GM23338 (cell line): ENCODE measurements at regions not wholly inside any gene's neighbourhood (a gene's known extent, or its start where the extent isn't known, plus 50 kb on each side); places are given as distances from the start of the nearest gene placed in this dataset.

Experiments used
- CREB1 ChIP-seq: fragments of 250-450 bp; sonication (Bioruptor Pico); IDR thresholded peaks from 2 replicates; pipeline ENCODE4 v1.5.0; 2020; ENCODE audit warnings: low read depth, mild to moderate bottlenecking, moderate library complexity
- EZH2 ChIP-seq: fragments of 200-600 bp; sonication (generic); IDR thresholded peaks from one replicate; pipeline ENCODE4 v1.8.0; 2017; ENCODE audit warnings: antibody characterized with exemption, mild to moderate bottlenecking, low read depth; ENCODE audit not compliant: unreplicated experiment
- EZH2phosphoT487 ChIP-seq: fragments of 200-600 bp; sonication (generic); IDR thresholded peaks from one replicate; pipeline ENCODE4 v1.8.1; 2018; ENCODE audit warnings: antibody characterized with exemption; ENCODE audit not compliant: unreplicated experiment
- JUNB ChIP-seq: IDR thresholded peaks from one replicate; pipeline ENCODE4 v1.6.1; 2016; ENCODE audit warnings: antibody characterized with exemption; ENCODE audit not compliant: unreplicated experiment
- POLR2AphosphoS5 ChIP-seq: IDR thresholded peaks from 2 replicates; pipeline ENCODE4 v1.6.1; 2016; ENCODE audit warnings: antibody characterized with exemption, low read depth
- TF ChIP-seq, protein P1 (sequence below), 2 experiments: fragments of 200-600 bp in 1 of 2; sonication (generic) in 1 of 2; conservative IDR thresholded peaks; 2 replicates each; pipeline versions ENCODE4 v1.5.1 to v1.6.1; 2016 to 2017; ENCODE audit warnings: antibody characterized with exemption in 2 of 2, low read depth in 2 of 2, mild to moderate bottlenecking in 2 of 2, moderate library complexity in 1 of 2
- TF ChIP-seq, protein P2 (sequence below): IDR thresholded peaks from one replicate; pipeline ENCODE4 v1.6.1; 2018; ENCODE audit warnings: antibody characterized with exemption; ENCODE audit not compliant: unreplicated experiment

DNA sequence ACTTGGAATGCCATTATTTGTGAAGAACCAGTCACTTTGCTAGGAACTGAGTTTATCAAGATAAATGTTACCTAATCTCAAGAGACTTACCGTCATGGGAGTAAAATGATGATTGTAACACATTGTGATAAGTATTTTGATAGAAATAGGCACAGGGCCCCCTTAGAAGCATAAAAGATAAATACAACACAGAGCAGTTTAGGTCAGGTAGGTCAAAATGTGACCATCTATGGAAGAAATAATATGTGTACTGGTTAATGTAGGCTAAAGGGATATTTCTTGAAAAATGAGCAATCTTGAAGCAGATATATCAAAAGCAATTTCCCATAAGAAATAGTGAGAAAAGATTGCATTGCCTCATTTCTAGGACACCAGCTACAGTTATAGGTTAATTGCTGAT, 1386.8 kb upstream of the ADGRL2 start:
- TF ChIP-seq, protein P1, sequence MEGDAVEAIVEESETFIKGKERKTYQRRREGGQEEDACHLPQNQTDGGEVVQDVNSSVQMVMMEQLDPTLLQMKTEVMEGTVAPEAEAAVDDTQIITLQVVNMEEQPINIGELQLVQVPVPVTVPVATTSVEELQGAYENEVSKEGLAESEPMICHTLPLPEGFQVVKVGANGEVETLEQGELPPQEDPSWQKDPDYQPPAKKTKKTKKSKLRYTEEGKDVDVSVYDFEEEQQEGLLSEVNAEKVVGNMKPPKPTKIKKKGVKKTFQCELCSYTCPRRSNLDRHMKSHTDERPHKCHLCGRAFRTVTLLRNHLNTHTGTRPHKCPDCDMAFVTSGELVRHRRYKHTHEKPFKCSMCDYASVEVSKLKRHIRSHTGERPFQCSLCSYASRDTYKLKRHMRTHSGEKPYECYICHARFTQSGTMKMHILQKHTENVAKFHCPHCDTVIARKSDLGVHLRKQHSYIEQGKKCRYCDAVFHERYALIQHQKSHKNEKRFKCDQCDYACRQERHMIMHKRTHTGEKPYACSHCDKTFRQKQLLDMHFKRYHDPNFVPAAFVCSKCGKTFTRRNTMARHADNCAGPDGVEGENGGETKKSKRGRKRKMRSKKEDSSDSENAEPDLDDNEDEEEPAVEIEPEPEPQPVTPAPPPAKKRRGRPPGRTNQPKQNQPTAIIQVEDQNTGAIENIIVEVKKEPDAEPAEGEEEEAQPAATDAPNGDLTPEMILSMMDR (conservative IDR thresholded peaks at IDR 0.05; ENCODE audit: low read depth in 2 of 2), result no peak
- TF ChIP-seq POLR2AphosphoS5, result no peak
- TF ChIP-seq EZH2phosphoT487, result no peak
- no peak for TF ChIP-seq CREB1
- TF ChIP-seq EZH2, result no peak
- TF ChIP-seq, protein P2, sequence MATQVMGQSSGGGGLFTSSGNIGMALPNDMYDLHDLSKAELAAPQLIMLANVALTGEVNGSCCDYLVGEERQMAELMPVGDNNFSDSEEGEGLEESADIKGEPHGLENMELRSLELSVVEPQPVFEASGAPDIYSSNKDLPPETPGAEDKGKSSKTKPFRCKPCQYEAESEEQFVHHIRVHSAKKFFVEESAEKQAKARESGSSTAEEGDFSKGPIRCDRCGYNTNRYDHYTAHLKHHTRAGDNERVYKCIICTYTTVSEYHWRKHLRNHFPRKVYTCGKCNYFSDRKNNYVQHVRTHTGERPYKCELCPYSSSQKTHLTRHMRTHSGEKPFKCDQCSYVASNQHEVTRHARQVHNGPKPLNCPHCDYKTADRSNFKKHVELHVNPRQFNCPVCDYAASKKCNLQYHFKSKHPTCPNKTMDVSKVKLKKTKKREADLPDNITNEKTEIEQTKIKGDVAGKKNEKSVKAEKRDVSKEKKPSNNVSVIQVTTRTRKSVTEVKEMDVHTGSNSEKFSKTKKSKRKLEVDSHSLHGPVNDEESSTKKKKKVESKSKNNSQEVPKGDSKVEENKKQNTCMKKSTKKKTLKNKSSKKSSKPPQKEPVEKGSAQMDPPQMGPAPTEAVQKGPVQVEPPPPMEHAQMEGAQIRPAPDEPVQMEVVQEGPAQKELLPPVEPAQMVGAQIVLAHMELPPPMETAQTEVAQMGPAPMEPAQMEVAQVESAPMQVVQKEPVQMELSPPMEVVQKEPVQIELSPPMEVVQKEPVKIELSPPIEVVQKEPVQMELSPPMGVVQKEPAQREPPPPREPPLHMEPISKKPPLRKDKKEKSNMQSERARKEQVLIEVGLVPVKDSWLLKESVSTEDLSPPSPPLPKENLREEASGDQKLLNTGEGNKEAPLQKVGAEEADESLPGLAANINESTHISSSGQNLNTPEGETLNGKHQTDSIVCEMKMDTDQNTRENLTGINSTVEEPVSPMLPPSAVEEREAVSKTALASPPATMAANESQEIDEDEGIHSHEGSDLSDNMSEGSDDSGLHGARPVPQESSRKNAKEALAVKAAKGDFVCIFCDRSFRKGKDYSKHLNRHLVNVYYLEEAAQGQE, result no peak
- TF ChIP-seq JUNB, result no peak
